Astrocyte of the spinal cord (primary cell): ENCODE measurements at regions not wholly inside any gene's neighbourhood (a gene's known extent, or its start where the extent isn't known, plus 50 kb on each side); places are given as distances from the start of the nearest gene placed in this dataset.

Experiments used
- DNase-seq: peaks from one replicate; pipeline ENCODE4 v3.0.0; 2011; ENCODE audit warnings: low read depth, low spot score
- H3K4me3 ChIP-seq: 2 replicates; pipeline ENCODE4 v1.5.1; 2011; ENCODE audit warnings: low read depth, mild to moderate bottlenecking, low read length, moderate library complexity
- CTCF ChIP-seq: IDR thresholded peaks from 2 replicates; pipeline ENCODE4 v1.5.1; 2012; ENCODE audit warnings: low read depth, mild to moderate bottlenecking, low read length, inconsistent platforms
- in situ Hi-C: cut with HindIII; loops from 2 replicates; pipeline ENCODE4 v1.10.0; 2017; ENCODE audit warnings: low sequenced_read_pairs

- TF ChIP-seq CTCF, result no peak
- DNase-seq, result no peak
- in situ Hi-C loops, result no loop called here
- no peak overlapping the region for H3K4me3 ChIP-seq
These were observed 266.2 kb downstream of the HTR7 start for GRCh38 chr10:90591629-90592028.

GRCh38 chr10:90592638-90593302, 265.1 kb downstream of the HTR7 start:
- in situ Hi-C loops, result no loop called here
- peak; percentile 79 for DNase-seq
- peak; percentile 81 for TF ChIP-seq CTCF
- no peak overlapping the region for H3K4me3 ChIP-seq

- TF ChIP-seq CTCF, result no peak
- no peak for DNase-seq
- in situ Hi-C loops, result no loop called here
- H3K4me3 ChIP-seq, result no peak overlapping the region
These were observed 259.3 kb downstream of the HTR7 start for GRCh38 chr10:90598513-90598912.

- TF ChIP-seq CTCF, result no peak
- in situ Hi-C loops, result no loop called here
- H3K4me3 ChIP-seq, result no peak overlapping the region
- peak; percentile 60 for DNase-seq
These were observed 254.8 kb downstream of the HTR7 start for GRCh38 chr10:90602862-90603610.

- no peak for TF ChIP-seq CTCF
- in situ Hi-C loops, result no loop called here
- DNase-seq, result no peak
- no peak overlapping the region for H3K4me3 ChIP-seq
These were observed 253.2 kb downstream of the HTR7 start for GRCh38 chr10:90604636-90605035.

GRCh38 chr10:90605506-90605905, 252.3 kb downstream of the HTR7 start:
- in situ Hi-C loops, result no loop called here
- DNase-seq, result no peak
- TF ChIP-seq CTCF, result no peak
- H3K4me3 ChIP-seq, result no peak overlapping the region
